ENCODE measurements at regions not wholly inside any gene's neighbourhood (a gene's known extent, or its start where the extent isn't known, plus 50 kb on each side); places are given as distances from the start of the nearest gene placed in this dataset.

GRCh38 chr3:134742202-134742601 is 52.9 kb upstream of the EPHB1 start:
- no peak for TF ChIP-seq FOXK2 (IDR thresholded peaks at IDR 0.05)
- no peak for TF ChIP-seq FOXA1 (IDR thresholded peaks at IDR 0.05)
- no peak for TF ChIP-seq BHLHE40 (IDR thresholded peaks at IDR 0.05; ENCODE audit: borderline replicate concordance)
- no peak for TF ChIP-seq ZNF384 (IDR thresholded peaks at IDR 0.05)
- no peak for TF ChIP-seq L3MBTL2 (conservative IDR thresholded peaks at IDR 0.05)
- no peak for TF ChIP-seq HDGF (IDR thresholded peaks at IDR 0.05; ENCODE audit: borderline replicate concordance)
- no peak for TF ChIP-seq ELF4 (IDR thresholded peaks at IDR 0.05)
- TF ChIP-seq SUZ12 (IDR thresholded peaks at IDR 0.05) = no peak

Measured in HEK293T (cell line).